T-helper 17 cell (primary cell): ENCODE measurements at regions not wholly inside any gene's neighbourhood (a gene's known extent, or its start where the extent isn't known, plus 50 kb on each side); places are given as distances from the start of the nearest gene placed in this dataset.
"Not testable (repeated sequence)": the region's sequence is repeated elsewhere in the genome, so short reads cannot be mapped to it uniquely, and the experiment has no call there.

ENCODE experiments used
- ATAC-seq: fragments of 150-1000 bp; cut with Tn5 transposase; 2 replicates; pipeline ENCODE4 v1.10.0; 2021; ENCODE audit warnings: mild to moderate bottlenecking, moderate library complexity
- DNase-seq, 3 donors: peaks; one replicate each; pipeline versions ENCODE4 v3.0.0 to v3.0.0-alpha.2; 2020 to 2021
- H3K9me3 ChIP-seq: one replicate; pipeline ENCODE4 v1.7.0; 2013; ENCODE audit warnings: low read length, mild to moderate bottlenecking; ENCODE audit not compliant: control insufficient read depth, poor library complexity, severe bottlenecking
- H3K27ac Mint-ChIP-seq: one replicate; pipeline ENCODE4 v1.8.0; 2022; ENCODE audit warnings: mild to moderate bottlenecking, moderate library complexity, mixed read lengths
- H3K27me3 Mint-ChIP-seq: one replicate; pipeline ENCODE4 v1.8.0; 2022; ENCODE audit warnings: mixed read lengths
- H3K36me3 Mint-ChIP-seq: one replicate; pipeline ENCODE4 v1.8.0; 2022; ENCODE audit warnings: low read depth, mixed read lengths
- H3K4me1 Mint-ChIP-seq: one replicate; pipeline ENCODE4 v1.8.0; 2022; ENCODE audit warnings: mild to moderate bottlenecking, mixed read lengths
- H3K4me3 Mint-ChIP-seq: one replicate; pipeline ENCODE4 v1.8.0; 2022; ENCODE audit warnings: mild to moderate bottlenecking, moderate library complexity, mixed read lengths

GRCh38 chr7:35967366-35968139 is 166.7 kb downstream of the SEPTIN7 start:
- H3K9me3 ChIP-seq, result no peaks in the 10 kb centered on the region
- ATAC-seq (no peak), DNase-seq (no peak)
- Mint-ChIP-seq H3K4me1 (peaks cover 4% of the 10 kb centered on the region), H3K4me3 (no peak overlapping the region), H3K27ac (no peak overlapping the region), H3K36me3 (peaks cover 2% of the 10 kb centered on the region), H3K27me3 (peaks cover 31% of the 10 kb centered on the region)

- H3K36me3 Mint-ChIP-seq, result peaks cover 2% of the 10 kb centered on the region
- H3K9me3 ChIP-seq, result no peaks in the 10 kb centered on the region
- no peak overlapping the region for H3K4me3 Mint-ChIP-seq
- ATAC-seq (no peak), DNase-seq (no peak)
- H3K4me1 Mint-ChIP-seq, result peaks cover 4% of the 10 kb centered on the region
- H3K27me3 Mint-ChIP-seq, result peaks cover 38% of the 10 kb centered on the region
- H3K27ac Mint-ChIP-seq, result no peak overlapping the region
Measured at GRCh38 chr7:35968140-35968940, 167.5 kb downstream of the SEPTIN7 start.

- DNase-seq (no peak), ATAC-seq (no peak)
- peaks cover 4% of the 10 kb centered on the region for H3K4me1 Mint-ChIP-seq
- no peak overlapping the region for H3K27ac Mint-ChIP-seq
- no peaks in the 10 kb centered on the region for H3K9me3 ChIP-seq
- peaks cover 42% of the 10 kb centered on the region for H3K27me3 Mint-ChIP-seq
- peaks cover 2% of the 10 kb centered on the region for H3K36me3 Mint-ChIP-seq
- no peak overlapping the region for H3K4me3 Mint-ChIP-seq
Measured at GRCh38 chr7:35969066-35969465, 168.2 kb downstream of the SEPTIN7 start.

GRCh38 chr7:35970458-35970857 is 169.6 kb downstream of the SEPTIN7 start:
- no peaks in the 10 kb centered on the region for H3K9me3 ChIP-seq
- DNase-seq, result no peak
- Mint-ChIP-seq H3K27me3 (peaks cover 50% of the 10 kb centered on the region), H3K36me3 (peaks cover 2% of the 10 kb centered on the region), H3K4me3 (no peak overlapping the region), H3K27ac (no peak overlapping the region), H3K4me1 (peaks cover 4% of the 10 kb centered on the region)
- no peak for ATAC-seq

- Mint-ChIP-seq H3K4me1 (peaks cover 4% of the 10 kb centered on the region), H3K4me3 (peak overlapping the region; percentile 80)
Measured at GRCh38 chr7:35971133-35971891, 170.5 kb downstream of the SEPTIN7 start.

GRCh38 chr7:35975851-35976454 is 175.1 kb downstream of the SEPTIN7 start:
- DNase-seq (peak in 1 of 3 donors; percentile 32), ATAC-seq (peak; percentile 78)
- H3K27ac Mint-ChIP-seq, result no peak overlapping the region

More at GRCh38 chr7:35971133-35971891, 170.5 kb downstream of the SEPTIN7 start:
- Mint-ChIP-seq H3K27me3 (peaks cover 54% of the 10 kb centered on the region), H3K36me3 (peaks cover 2% of the 10 kb centered on the region), H3K27ac (no peak overlapping the region)
- DNase-seq (no peak), ATAC-seq (no peak)
- no peaks in the 10 kb centered on the region for H3K9me3 ChIP-seq

GRCh38 chr7:35978816-35979640 is 174.0 kb upstream of the EEPD1 start:
- ATAC-seq, H3K9me3 ChIP-seq, H3K4me1 Mint-ChIP-seq, H3K27ac Mint-ChIP-seq, H3K36me3 Mint-ChIP-seq, H3K4me3 Mint-ChIP-seq, DNase-seq: not testable (repeated sequence)
- H3K27me3 Mint-ChIP-seq, result peaks cover 22% of the 10 kb centered on the region

More at GRCh38 chr7:35975851-35976454, 175.1 kb downstream of the SEPTIN7 start:
- Mint-ChIP-seq H3K4me3 (no peak overlapping the region), H3K27me3 (peaks cover 41% of the 10 kb centered on the region), H3K36me3 (no peaks in the 10 kb centered on the region), H3K4me1 (peaks cover 4% of the 10 kb centered on the region)
- no peaks in the 10 kb centered on the region for H3K9me3 ChIP-seq

- DNase-seq, result no peak
Measured at GRCh38 chr7:35982600-35982999, 170.5 kb upstream of the EEPD1 start.

GRCh38 chr7:35983626-35984025 is 169.4 kb upstream of the EEPD1 start:
- no peaks in the 10 kb centered on the region for H3K9me3 ChIP-seq
- DNase-seq (no peak), ATAC-seq (no peak)
- no peaks in the 10 kb centered on the region for H3K36me3 Mint-ChIP-seq
- no peak overlapping the region for H3K4me3 Mint-ChIP-seq
- peaks cover 7% of the 10 kb centered on the region for H3K27me3 Mint-ChIP-seq
- H3K4me1 Mint-ChIP-seq, result no peaks in the 10 kb centered on the region
- H3K27ac Mint-ChIP-seq, result no peak overlapping the region

More at GRCh38 chr7:35982600-35982999, 170.5 kb upstream of the EEPD1 start:
- Mint-ChIP-seq H3K27ac (no peak overlapping the region), H3K27me3 (peaks cover 7% of the 10 kb centered on the region), H3K36me3 (no peaks in the 10 kb centered on the region), H3K4me3 (no peak overlapping the region), H3K4me1 (no peaks in the 10 kb centered on the region)
- no peaks in the 10 kb centered on the region for H3K9me3 ChIP-seq
- no peak for ATAC-seq

GRCh38 chr7:35985126-35985754 is 167.8 kb upstream of the EEPD1 start:
- H3K9me3 ChIP-seq, result no peaks in the 10 kb centered on the region
- H3K27me3 Mint-ChIP-seq, result peaks cover 7% of the 10 kb centered on the region
- no peaks in the 10 kb centered on the region for H3K4me1 Mint-ChIP-seq
- no peaks in the 10 kb centered on the region for H3K36me3 Mint-ChIP-seq
- no peak overlapping the region for H3K27ac Mint-ChIP-seq
- peak; percentile 62 to 76 (median 66) for DNase-seq
- peak; percentile 100 for ATAC-seq
- no peak overlapping the region for H3K4me3 Mint-ChIP-seq

- Mint-ChIP-seq H3K27me3 (no peaks in the 10 kb centered on the region), H3K36me3 (no peaks in the 10 kb centered on the region), H3K27ac (no peak overlapping the region), H3K4me3 (no peak overlapping the region), H3K4me1 (peaks cover 2% of the 10 kb centered on the region)
- no peaks in the 10 kb centered on the region for H3K9me3 ChIP-seq
- DNase-seq (no peak), ATAC-seq (no peak)
Measured at GRCh38 chr7:35987016-35987415, 166.0 kb upstream of the EEPD1 start.

GRCh38 chr7:35988105-35988504 is 164.9 kb upstream of the EEPD1 start:
- Mint-ChIP-seq H3K27ac (no peak overlapping the region), H3K36me3 (no peaks in the 10 kb centered on the region), H3K4me3 (no peak overlapping the region), H3K27me3 (no peaks in the 10 kb centered on the region), H3K4me1 (peaks cover 2% of the 10 kb centered on the region)
- no peak for DNase-seq
- H3K9me3 ChIP-seq, result no peaks in the 10 kb centered on the region
- ATAC-seq, result no peak
